Kidney epithelial cell (primary cell): ENCODE measurements at regions not wholly inside any gene's neighbourhood (a gene's known extent, or its start where the extent isn't known, plus 50 kb on each side); places are given as distances from the start of the nearest gene placed in this dataset.

Experiments used
- DNase-seq: peaks from one replicate; pipeline ENCODE4 v3.0.0-alpha.2; 2010; ENCODE audit warnings: low read depth
- H3K27me3 ChIP-seq: 2 replicates; pipeline ENCODE4 v1.6.0; 2011; ENCODE audit warnings: low read length; ENCODE audit not compliant: control insufficient read depth, insufficient read depth
- H3K36me3 ChIP-seq: 2 replicates; pipeline ENCODE4 v1.5.1; 2011; ENCODE audit warnings: low read length; ENCODE audit not compliant: control insufficient read depth, insufficient read depth
- H3K4me3 ChIP-seq: 2 replicates; pipeline ENCODE4 v1.5.1; 2011; ENCODE audit warnings: low read depth, mild to moderate bottlenecking, control low read depth, low read length
- TF ChIP-seq, protein P1 (sequence below): IDR thresholded peaks from 2 replicates; pipeline ENCODE4 v1.5.1; 2011; ENCODE audit warnings: mild to moderate bottlenecking, moderate library complexity, low read length, control low read depth, inconsistent platforms; ENCODE audit not compliant: insufficient read depth, poor library complexity, severe bottlenecking

DNA sequence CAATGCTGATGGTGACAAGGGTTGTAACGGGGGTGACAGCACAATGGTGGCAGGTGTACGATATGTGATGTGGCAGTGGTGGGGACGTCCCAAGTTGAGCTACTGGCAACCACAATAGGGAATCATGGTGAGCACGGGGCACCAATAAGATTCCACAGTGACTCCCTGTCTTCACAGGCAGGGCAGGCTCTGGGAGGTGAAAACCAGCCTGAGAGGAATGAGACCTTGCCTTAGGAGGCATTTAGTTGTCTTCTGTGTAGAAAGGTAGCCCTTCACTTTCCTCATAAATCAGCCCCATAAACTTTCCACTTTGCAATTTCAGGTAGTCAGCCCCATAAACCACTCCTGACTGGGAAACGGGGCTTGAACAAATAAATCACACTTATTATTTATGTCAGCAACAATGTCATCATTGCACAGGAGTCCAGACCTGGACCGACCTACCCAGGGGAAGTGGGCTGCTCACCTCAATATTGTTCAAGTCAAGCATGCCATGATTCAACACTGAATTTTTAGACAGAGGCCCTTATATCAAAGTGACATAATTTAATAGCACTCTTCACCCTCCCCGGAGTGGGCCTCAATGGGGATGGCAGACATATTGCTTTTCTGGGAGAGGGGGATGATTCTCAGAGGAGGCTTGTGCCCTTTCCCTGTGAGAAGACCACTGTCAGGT is 150.8 kb downstream of the CDC5L start:
- Histone ChIP-seq H3K27me3 (no peaks in the 10 kb centered on the region), H3K4me3 (no peak overlapping the region), H3K36me3 (no peaks in the 10 kb centered on the region)
- no peak for DNase-seq
- TF ChIP-seq, protein P1, sequence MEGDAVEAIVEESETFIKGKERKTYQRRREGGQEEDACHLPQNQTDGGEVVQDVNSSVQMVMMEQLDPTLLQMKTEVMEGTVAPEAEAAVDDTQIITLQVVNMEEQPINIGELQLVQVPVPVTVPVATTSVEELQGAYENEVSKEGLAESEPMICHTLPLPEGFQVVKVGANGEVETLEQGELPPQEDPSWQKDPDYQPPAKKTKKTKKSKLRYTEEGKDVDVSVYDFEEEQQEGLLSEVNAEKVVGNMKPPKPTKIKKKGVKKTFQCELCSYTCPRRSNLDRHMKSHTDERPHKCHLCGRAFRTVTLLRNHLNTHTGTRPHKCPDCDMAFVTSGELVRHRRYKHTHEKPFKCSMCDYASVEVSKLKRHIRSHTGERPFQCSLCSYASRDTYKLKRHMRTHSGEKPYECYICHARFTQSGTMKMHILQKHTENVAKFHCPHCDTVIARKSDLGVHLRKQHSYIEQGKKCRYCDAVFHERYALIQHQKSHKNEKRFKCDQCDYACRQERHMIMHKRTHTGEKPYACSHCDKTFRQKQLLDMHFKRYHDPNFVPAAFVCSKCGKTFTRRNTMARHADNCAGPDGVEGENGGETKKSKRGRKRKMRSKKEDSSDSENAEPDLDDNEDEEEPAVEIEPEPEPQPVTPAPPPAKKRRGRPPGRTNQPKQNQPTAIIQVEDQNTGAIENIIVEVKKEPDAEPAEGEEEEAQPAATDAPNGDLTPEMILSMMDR = no peak

DNA sequence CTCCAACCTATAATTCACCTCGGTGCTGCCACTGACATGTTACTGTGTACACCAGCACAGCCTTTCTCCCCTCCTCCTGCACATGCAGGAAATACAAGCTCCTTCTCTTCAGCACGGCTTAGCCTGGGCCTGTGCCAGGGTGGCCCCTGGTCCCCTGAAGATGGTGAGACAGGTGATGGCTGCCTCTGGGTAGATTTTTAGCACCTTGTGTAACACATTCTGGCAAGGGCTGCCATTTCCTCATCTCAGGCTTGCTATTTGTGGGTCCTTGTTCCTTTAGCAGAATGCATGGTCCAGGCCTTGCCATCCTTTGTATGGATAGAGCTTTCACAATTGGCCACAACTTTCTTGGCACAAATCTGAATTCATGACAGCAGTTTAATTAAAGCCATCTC is 151.3 kb downstream of the CDC5L start:
- Histone ChIP-seq H3K36me3 (no peaks in the 10 kb centered on the region), H3K27me3 (no peaks in the 10 kb centered on the region), H3K4me3 (no peak overlapping the region)
- TF ChIP-seq, protein P1 = no peak
- no peak for DNase-seq

- TF ChIP-seq, protein P1 = no peak
- Histone ChIP-seq H3K27me3 (no peaks in the 10 kb centered on the region), H3K36me3 (no peaks in the 10 kb centered on the region), H3K4me3 (no peak overlapping the region)
- DNase-seq = no peak
Measured at GRCh38 chr6:44539701-44540355, 152.3 kb downstream of the CDC5L start.

GRCh38 chr6:44540881-44541280 is 153.4 kb downstream of the CDC5L start:
- Histone ChIP-seq H3K36me3 (no peaks in the 10 kb centered on the region), H3K4me3 (no peak overlapping the region), H3K27me3 (no peaks in the 10 kb centered on the region)
- TF ChIP-seq, protein P1 = no peak
- DNase-seq = no peak

- no peaks in the 10 kb centered on the region for H3K27me3 ChIP-seq
- H3K36me3 ChIP-seq = no peaks in the 10 kb centered on the region
- DNase-seq = no peak
- H3K4me3 ChIP-seq = no peak overlapping the region
- TF ChIP-seq, protein P1 = no peak
Measured at GRCh38 chr6:44542401-44543116, 155.1 kb downstream of the CDC5L start.
